ENCODE measurements at regions not wholly inside any gene's neighbourhood (a gene's known extent, or its start where the extent isn't known, plus 50 kb on each side); places are given as distances from the start of the nearest gene placed in this dataset.
"Not testable (repeated sequence)": the region's sequence is repeated elsewhere in the genome, so short reads cannot be mapped to it uniquely, and the experiment has no call there.

DNA sequence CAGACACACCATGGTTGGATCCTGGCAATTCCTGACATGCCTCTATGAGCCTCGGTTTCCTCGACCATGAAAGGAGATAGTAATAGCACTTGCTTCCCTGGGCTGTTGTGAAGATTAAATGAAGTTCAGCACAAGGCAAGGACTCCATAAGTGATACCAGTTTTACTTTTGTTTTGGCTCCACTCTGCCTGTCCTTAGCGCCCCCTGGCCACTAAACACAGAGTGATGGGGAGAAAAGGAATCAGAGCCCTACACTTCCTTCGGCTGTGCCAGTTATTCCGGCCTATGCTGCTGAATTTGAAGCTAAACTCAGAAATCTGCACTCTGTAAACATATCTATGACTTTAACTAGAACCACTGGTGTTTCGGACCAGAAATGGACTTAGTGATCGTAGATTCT is 173.8 kb downstream of the C12orf75 start:
- H3K36me3 ChIP-seq = no peaks in the 10 kb centered on the region
- no peak for TF ChIP-seq Cebpa-rat (IDR thresholded peaks at IDR 0.05)
- peaks cover 5 to 25% (median 16%) of the 10 kb centered on the region in 10 experiments; a peak in 19 of 20 replicates for H3K4me1 ChIP-seq
- no peak overlapping the region for H3K4me2 ChIP-seq
- no peak overlapping the region for H3K4me3 ChIP-seq
- H3K27me3 ChIP-seq = peaks cover 0 to 10% (median 0%) of the 10 kb centered on the region in 11 experiments; a peak in 4 of 22 replicates
- no peaks in the 10 kb centered on the region for H3K9me3 ChIP-seq (replicated peaks in 1 of 11)
- H3K9ac ChIP-seq = no peak overlapping the region
- no peaks in the 10 kb centered on the region for H4K20me1 ChIP-seq
- H3K27ac ChIP-seq = no peak overlapping the region

DNA sequence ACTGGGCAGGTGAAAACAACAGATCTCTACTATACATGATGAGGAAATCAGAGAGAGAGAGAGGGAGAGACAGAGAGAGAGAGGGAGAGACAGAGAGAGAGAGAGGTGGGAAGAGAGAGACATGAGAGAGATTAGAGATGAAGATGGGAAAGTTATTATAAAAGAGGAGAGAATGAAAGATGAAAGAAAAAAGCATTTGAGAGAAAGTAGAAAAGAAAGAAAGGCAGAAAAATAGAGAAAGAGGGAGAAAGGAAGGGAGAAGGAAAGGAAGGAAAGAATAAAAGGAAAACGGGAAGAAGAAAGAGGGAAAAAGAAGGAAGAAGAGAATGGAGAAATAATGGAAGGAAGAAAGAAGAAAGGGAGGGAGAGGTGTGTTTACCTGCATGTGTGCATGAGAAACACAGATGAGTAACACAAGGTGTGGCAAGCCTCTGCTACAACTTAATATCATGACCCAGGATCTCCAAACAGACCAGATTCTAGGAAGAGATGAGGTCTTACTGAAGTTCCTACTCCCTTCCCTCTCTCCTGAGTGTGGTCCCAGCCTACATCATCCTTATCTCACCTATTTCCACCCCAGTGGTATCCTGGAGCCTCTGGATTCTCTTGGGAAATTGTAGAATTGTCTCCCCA is 176.3 kb downstream of the C12orf75 start:
- no peak overlapping the region for H3K9ac ChIP-seq
- H3K9me3 ChIP-seq (replicated peaks in 1 of 11) = no peaks in the 10 kb centered on the region; a peak in 1 of 22 replicates
- no peak overlapping the region for H3K27ac ChIP-seq
- no peaks in the 10 kb centered on the region for H4K20me1 ChIP-seq
- H3K4me1 ChIP-seq = no peaks in the 10 kb centered on the region; a peak in 1 of 20 replicates
- H3K4me2 ChIP-seq = no peak overlapping the region
- H3K36me3 ChIP-seq = no peaks in the 10 kb centered on the region
- no peak overlapping the region for H3K4me3 ChIP-seq
- peaks cover 0 to 15% (median 0%) of the 10 kb centered on the region in 11 experiments; a peak in 5 of 22 replicates for H3K27me3 ChIP-seq
- no peak for TF ChIP-seq Cebpa-rat (IDR thresholded peaks at IDR 0.05)

DNA sequence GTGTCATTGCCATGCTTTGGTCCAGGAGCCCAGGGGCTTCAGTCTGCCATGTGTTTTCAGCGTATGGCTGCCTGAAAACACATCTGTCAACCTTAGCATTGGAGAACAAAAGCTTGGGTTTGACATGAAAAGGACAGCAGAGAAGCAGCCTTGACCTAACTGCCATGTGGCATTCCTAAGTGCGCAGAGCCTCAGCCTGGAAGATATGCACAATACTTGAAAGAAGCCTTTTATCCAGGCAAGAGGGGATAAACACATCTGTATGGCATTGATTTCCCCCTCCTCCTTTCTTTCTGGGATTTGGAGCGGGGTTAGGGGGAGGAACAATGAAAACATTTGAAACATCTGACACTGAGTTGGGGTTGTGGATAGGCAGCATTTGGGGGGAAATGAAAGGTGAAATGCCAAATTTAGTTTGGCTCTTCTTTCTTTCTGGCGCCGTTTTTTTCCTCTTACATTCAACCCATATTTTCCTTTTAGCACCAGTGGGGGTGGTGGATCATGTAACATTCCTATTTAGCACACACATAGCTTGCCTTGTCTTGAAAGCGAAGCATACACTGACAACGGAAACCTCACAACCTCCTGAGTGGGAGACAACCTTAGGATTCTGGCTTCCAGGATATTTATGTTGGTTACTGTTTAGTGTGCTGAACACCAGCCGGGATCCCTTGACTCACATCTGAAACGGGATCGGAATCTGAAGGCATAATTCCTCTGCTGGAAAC is 177.0 kb downstream of the C12orf75 start:
- Histone ChIP-seq H3K9me3 (replicated peaks in 1 of 11) (no peaks in the 10 kb centered on the region; a peak in 1 of 22 replicates), H3K27ac (no peak overlapping the region), H3K36me3 (no peaks in the 10 kb centered on the region), H3K4me1 (no peaks in the 10 kb centered on the region; a peak in 1 of 20 replicates), H3K9ac (no peak overlapping the region), H4K20me1 (no peaks in the 10 kb centered on the region), H3K27me3 (peaks cover 0 to 12% (median 0%) of the 10 kb centered on the region in 11 experiments; a peak in 4 of 22 replicates), H3K4me3 (no peak overlapping the region), H3K4me2 (no peak overlapping the region)
- TF ChIP-seq Cebpa-rat (IDR thresholded peaks at IDR 0.05) = no peak

DNA sequence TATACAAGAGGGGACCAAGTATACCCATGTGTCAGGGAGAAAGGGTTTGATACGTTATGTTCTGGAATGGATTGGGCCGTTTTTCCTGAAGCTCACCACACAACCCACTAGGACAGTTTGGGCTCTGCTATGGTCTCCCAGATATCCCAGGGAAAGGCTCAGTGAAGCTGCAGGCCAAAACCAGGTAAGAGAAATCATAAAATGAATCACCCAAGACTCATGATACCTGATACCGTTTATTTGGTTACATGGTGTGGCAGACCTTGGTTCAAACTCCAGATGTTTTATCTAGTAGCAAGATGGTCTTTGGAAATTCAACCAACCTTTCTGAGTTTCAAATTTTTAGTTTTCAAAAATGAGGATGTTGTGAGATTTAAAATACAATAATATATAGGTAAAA is 177.6 kb downstream of the C12orf75 start:
- no peak for TF ChIP-seq Cebpa-rat (IDR thresholded peaks at IDR 0.05)
- Histone ChIP-seq H3K9me3 (replicated peaks in 1 of 11) (no peaks in the 10 kb centered on the region; a peak in 1 of 22 replicates), H3K4me2 (no peak overlapping the region), H3K4me3 (no peak overlapping the region), H3K9ac (no peak overlapping the region), H3K4me1 (peaks cover 0 to 3% (median 0%) of the 10 kb centered on the region in 10 experiments; a peak in 4 of 20 replicates), H3K36me3 (no peaks in the 10 kb centered on the region), H3K27me3 (peaks cover 0 to 9% (median 0%) of the 10 kb centered on the region in 11 experiments; a peak in 2 of 22 replicates), H3K27ac (no peak overlapping the region), H4K20me1 (no peaks in the 10 kb centered on the region)

DNA sequence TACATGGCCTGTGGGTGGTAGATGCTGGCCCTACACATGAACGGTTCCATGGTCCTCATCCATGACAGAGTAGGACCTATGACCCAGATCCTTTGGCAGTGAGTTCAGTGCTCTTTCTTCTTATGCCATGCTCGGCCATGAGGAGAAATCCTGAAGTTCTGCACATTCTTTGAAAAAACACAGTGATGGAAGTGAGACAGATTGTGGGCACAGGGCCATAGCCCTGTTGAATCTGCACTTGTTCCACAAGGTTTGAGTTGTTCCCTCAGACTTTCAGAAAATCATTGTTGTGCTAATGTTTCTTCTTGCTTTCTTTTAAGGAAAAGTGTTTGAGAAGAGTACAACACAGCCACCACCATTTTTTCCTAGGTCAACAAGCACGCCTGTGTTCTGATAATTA is 180.0 kb downstream of the C12orf75 start:
- no peak for TF ChIP-seq Cebpa-rat (IDR thresholded peaks at IDR 0.05)
- Histone ChIP-seq H3K4me3 (no peak overlapping the region), H3K27ac (no peak overlapping the region), H3K27me3 (peaks cover 0 to 9% (median 0%) of the 10 kb centered on the region in 11 experiments; a peak in 3 of 22 replicates), H3K36me3 (no peaks in the 10 kb centered on the region), H4K20me1 (no peaks in the 10 kb centered on the region), H3K9ac (no peak overlapping the region), H3K9me3 (replicated peaks in 1 of 11) (peaks cover 0 to 6% (median 0%) of the 10 kb centered on the region in 11 experiments; a peak in 2 of 22 replicates), H3K4me2 (no peak overlapping the region), H3K4me1 (peaks cover 0 to 10% (median 5%) of the 10 kb centered on the region in 10 experiments; a peak in 6 of 20 replicates)

DNA sequence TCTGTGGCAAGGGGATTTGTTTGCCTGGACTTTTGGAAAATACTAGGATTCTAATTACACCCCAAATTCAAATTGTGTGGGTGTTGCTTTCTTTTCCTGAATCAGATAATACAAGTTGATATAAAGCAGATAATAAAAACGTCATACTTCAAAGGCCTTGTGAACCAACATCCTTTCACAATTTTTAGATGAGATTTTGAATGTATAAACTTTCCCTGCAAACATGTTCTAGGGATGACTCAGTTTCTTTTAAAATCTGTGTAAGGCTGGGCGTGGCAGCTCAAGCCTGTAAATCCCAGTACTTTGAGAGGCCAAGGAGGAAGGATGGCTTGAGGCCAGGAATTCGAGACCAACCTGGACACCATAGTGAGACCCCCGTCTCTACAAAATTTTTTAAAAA is 182.4 kb downstream of the C12orf75 start:
- not testable (repeated sequence) for H3K4me3 ChIP-seq; H3K36me3 ChIP-seq; H3K4me1 ChIP-seq; H3K27ac ChIP-seq; H3K9ac ChIP-seq; H3K27me3 ChIP-seq; H4K20me1 ChIP-seq; H3K9me3 ChIP-seq (replicated peaks in 1 of 11)
- H3K4me2 ChIP-seq = peak overlapping the region in 5 of 11 experiments; percentile 19 to 53 (median 25); a peak in 8 of 22 replicates

DNA sequence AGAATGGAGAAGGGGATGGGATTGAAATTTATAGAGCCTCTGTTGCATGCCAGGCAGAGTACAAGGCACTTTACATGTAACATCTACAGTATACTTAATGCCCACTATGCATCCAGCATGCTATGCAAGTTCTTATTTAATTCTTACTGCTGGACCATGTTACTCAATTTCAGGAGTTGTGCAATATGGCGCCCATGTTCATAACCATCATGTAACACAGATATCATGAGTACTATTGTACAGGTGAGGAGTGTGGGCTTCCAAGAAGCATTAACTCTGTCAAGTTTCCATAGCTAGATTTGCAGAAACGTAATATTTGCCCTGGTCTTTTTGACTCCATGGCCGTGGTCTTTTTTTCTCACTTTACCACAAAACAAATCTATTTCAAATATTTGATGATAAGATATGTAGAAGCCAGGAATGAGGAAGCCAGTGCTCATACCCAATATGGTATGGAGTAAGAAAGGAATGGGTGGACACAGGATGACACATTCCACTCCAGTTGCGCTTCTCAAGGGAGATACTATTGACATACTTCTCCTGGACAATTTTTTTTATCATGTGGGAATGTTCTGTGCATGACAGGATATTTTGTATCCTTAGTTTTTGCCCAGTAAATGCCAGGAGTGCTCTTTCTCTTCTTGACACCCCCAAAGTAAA is 191.8 kb downstream of the C12orf75 start:
- H3K4me1 ChIP-seq = no peaks in the 10 kb centered on the region
- no peak overlapping the region for H3K27ac ChIP-seq
- no peak overlapping the region for H3K9ac ChIP-seq

DNA sequence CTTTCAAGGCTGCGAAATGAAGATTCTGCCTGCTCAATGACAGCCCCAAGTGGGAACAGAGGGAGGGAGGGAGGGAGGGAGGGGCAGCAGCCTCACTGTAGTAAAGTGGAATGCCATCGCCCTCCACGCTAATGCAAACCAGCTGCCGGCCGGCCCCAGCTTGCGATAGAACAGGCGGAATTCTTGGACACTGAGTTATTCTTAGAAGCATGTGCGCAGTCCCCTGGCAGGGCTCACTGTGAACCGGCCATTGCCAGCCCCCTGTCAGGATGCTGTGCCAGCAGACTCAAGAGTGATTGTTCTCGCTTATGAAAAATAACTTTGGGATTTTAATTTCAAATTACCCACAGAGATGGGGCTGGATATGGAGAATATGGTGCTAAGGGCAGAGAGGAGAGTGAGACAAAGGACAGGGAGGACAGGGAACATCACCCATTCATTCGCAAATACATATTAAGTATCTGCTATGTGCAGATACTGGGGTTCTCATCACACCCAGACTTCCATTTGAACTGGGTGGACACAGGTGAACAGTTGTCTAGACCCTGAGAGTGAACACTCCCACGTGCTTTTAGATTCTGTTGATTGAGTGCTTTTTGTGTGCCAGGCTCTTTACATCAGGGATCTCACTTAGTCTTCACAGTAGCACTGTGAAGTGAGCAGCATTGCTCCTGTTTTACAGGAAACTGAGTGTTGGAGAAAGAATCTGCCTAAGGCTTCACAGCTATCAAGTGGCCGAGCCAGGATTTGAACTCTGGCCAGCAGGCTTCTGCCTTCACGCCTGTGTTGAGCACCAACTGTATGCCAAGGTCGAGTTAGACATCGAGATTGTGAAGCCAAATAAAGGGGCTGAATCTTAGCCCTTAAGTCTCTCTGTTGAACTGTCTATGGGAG is 192.9 kb downstream of the C12orf75 start:
- H3K9ac ChIP-seq = no peak overlapping the region
- peaks cover 17 to 24% (median 18%) of the 10 kb centered on the region in 11 experiments for H3K9me3 ChIP-seq (replicated peaks in 1 of 11)
- H3K27me3 ChIP-seq = no peaks in the 10 kb centered on the region
- no peaks in the 10 kb centered on the region for H3K4me1 ChIP-seq
- H4K20me1 ChIP-seq = no peaks in the 10 kb centered on the region
- no peak overlapping the region for H3K4me3 ChIP-seq
- H3K27ac ChIP-seq = no peak overlapping the region
- no peaks in the 10 kb centered on the region for H3K36me3 ChIP-seq
- no peak overlapping the region for H3K4me2 ChIP-seq
- no peak for TF ChIP-seq Cebpa-rat (IDR thresholded peaks at IDR 0.05)

More for the DNA sequence above, 191.8 kb downstream of the C12orf75 start:
- no peaks in the 10 kb centered on the region for H3K27me3 ChIP-seq
- no peaks in the 10 kb centered on the region for H4K20me1 ChIP-seq
- H3K36me3 ChIP-seq = no peaks in the 10 kb centered on the region
- H3K9me3 ChIP-seq (replicated peaks in 1 of 11) = peaks cover 17 to 33% (median 24%) of the 10 kb centered on the region in 11 experiments
- H3K4me2 ChIP-seq = no peak overlapping the region
- H3K4me3 ChIP-seq = no peak overlapping the region
- TF ChIP-seq Cebpa-rat (IDR thresholded peaks at IDR 0.05) = no peak

All from BLaER1 treated with 17β-estradiol and CSF1 and Interleukin-3, amounts not matched to agents 10 nM and 100 nM (cell line).